HG03196 (cell line): ENCODE measurements at regions not wholly inside any gene's neighbourhood (a gene's known extent, or its start where the extent isn't known, plus 50 kb on each side); places are given as distances from the start of the nearest gene placed in this dataset.

ENCODE experiments used
- ATAC-seq: cut with Tn5 transposase; IDR thresholded peaks from one replicate; pipeline ENCODE4 v1.9.1; 2021; ENCODE audit not compliant: unreplicated experiment

GRCh38 chr1:58890113-58890512, 106.3 kb upstream of the JUN start:
- ATAC-seq, result no peak

GRCh38 chr1:58890609-58891008, 106.8 kb upstream of the JUN start:
- no peak for ATAC-seq

GRCh38 chr1:58891347-58891746, 107.5 kb upstream of the JUN start:
- ATAC-seq, result no peak

- no peak for ATAC-seq
Measured at GRCh38 chr1:58893257-58893869, 109.5 kb upstream of the JUN start.

- ATAC-seq, result no peak
Measured at GRCh38 chr1:58895082-58895481, 111.2 kb upstream of the JUN start.

GRCh38 chr1:58895559-58896145, 111.8 kb upstream of the JUN start:
- ATAC-seq, result no peak

- ATAC-seq, result no peak
Measured at GRCh38 chr1:58896246-58897183, 112.7 kb upstream of the JUN start.

GRCh38 chr1:58898739-58899586, 115.1 kb upstream of the JUN start:
- ATAC-seq, result no peak

GRCh38 chr1:58899587-58900271, 115.9 kb upstream of the JUN start:
- no peak for ATAC-seq

GRCh38 chr1:58900396-58900795, 116.5 kb upstream of the JUN start:
- ATAC-seq, result no peak

GRCh38 chr1:58901008-58901407, 117.2 kb upstream of the JUN start:
- ATAC-seq, result no peak

- no peak for ATAC-seq
Measured at GRCh38 chr1:58902830-58903513, 119.1 kb upstream of the JUN start.

GRCh38 chr1:58903514-58904298, 119.9 kb upstream of the JUN start:
- ATAC-seq, result peak; percentile 90

- ATAC-seq, result no peak
Measured at GRCh38 chr1:58904299-58905125, 120.7 kb upstream of the JUN start.

- no peak for ATAC-seq
Measured at GRCh38 chr1:58905126-58905490, 121.3 kb upstream of the JUN start.

GRCh38 chr1:58905628-58906221, 121.9 kb upstream of the JUN start:
- ATAC-seq, result no peak

GRCh38 chr1:58907398-58907797, 123.6 kb upstream of the JUN start:
- no peak for ATAC-seq
